ENCODE measurements at regions not wholly inside any gene's neighbourhood (a gene's known extent, or its start where the extent isn't known, plus 50 kb on each side); places are given as distances from the start of the nearest gene placed in this dataset.

DNA sequence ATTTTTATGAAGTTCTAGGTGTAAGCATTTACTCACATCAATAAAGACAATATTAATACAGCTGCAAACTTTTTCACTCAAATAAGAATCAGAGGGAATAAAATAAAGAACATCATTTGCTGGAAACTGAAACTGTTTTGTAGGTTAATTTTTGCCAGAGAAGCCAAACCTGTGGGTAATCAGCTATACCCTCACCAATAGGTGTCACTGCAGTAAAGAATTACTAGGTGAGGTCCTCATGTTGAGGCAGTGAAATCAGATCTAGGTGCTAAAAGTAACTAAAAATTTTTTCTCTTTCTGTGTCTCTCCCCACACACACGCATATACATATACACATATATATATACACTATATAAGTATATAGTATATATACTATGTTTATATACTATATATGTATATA, 1016.3 kb upstream of the SEMA6A start:
- TF ChIP-seq, protein P1, sequence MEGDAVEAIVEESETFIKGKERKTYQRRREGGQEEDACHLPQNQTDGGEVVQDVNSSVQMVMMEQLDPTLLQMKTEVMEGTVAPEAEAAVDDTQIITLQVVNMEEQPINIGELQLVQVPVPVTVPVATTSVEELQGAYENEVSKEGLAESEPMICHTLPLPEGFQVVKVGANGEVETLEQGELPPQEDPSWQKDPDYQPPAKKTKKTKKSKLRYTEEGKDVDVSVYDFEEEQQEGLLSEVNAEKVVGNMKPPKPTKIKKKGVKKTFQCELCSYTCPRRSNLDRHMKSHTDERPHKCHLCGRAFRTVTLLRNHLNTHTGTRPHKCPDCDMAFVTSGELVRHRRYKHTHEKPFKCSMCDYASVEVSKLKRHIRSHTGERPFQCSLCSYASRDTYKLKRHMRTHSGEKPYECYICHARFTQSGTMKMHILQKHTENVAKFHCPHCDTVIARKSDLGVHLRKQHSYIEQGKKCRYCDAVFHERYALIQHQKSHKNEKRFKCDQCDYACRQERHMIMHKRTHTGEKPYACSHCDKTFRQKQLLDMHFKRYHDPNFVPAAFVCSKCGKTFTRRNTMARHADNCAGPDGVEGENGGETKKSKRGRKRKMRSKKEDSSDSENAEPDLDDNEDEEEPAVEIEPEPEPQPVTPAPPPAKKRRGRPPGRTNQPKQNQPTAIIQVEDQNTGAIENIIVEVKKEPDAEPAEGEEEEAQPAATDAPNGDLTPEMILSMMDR (IDR thresholded peaks at IDR 0.05), result peak in 2 of 6 experiments; percentile 9 to 12
- TF ChIP-seq POLR2A (IDR thresholded peaks at IDR 0.05), result no peak

Measured in Peyer's patch (tissue), 4 donors.